HG02588 (cell line): ENCODE measurements at regions not wholly inside any gene's neighbourhood (a gene's known extent, or its start where the extent isn't known, plus 50 kb on each side); places are given as distances from the start of the nearest gene placed in this dataset.

Experiments used
- ATAC-seq: cut with Tn5 transposase; IDR thresholded peaks from one replicate; pipeline ENCODE4 v1.9.1; 2021; ENCODE audit warnings: mild to moderate bottlenecking, moderate library complexity; ENCODE audit not compliant: unreplicated experiment

- no peak for ATAC-seq
These were observed 85.8 kb upstream of the PUDP start for GRCh38 chrX:7233580-7234406.

- ATAC-seq, result no peak
These were observed 80.3 kb upstream of the PUDP start for GRCh38 chrX:7228226-7228625.

- ATAC-seq, result no peak
These were observed 77.4 kb upstream of the PUDP start for GRCh38 chrX:7225338-7225737.

- ATAC-seq, result no peak
These were observed 75.3 kb upstream of the PUDP start for GRCh38 chrX:7223271-7223670.

- ATAC-seq, result no peak
These were observed 72.2 kb upstream of the PUDP start for GRCh38 chrX:7220121-7220520.

GRCh38 chrX:7219153-7219705, 71.3 kb upstream of the PUDP start:
- no peak for ATAC-seq

- no peak for ATAC-seq
These were observed 70.6 kb upstream of the PUDP start for GRCh38 chrX:7218321-7219152.

- no peak for ATAC-seq
These were observed 69.1 kb upstream of the PUDP start for GRCh38 chrX:7216981-7217587.

GRCh38 chrX:7215842-7216241, 67.9 kb upstream of the PUDP start:
- no peak for ATAC-seq

GRCh38 chrX:7214251-7214650, 66.3 kb upstream of the PUDP start:
- ATAC-seq, result no peak

GRCh38 chrX:7205037-7205577, 57.2 kb upstream of the PUDP start:
- ATAC-seq, result no peak

GRCh38 chrX:7204619-7205018, 56.7 kb upstream of the PUDP start:
- no peak for ATAC-seq

GRCh38 chrX:7202206-7202605, 54.3 kb upstream of the PUDP start:
- no peak for ATAC-seq

GRCh38 chrX:7201496-7201895, 53.5 kb upstream of the PUDP start:
- no peak for ATAC-seq

- no peak for ATAC-seq
These were observed 50.5 kb upstream of the PUDP start for GRCh38 chrX:7198499-7198898.
